ENCODE measurements at regions not wholly inside any gene's neighbourhood (a gene's known extent, or its start where the extent isn't known, plus 50 kb on each side); places are given as distances from the start of the nearest gene placed in this dataset.

- Mint-ChIP-seq H3K4me1 (no peaks in the 10 kb centered on the region), H3K4me3 (no peak overlapping the region), H3K36me3 (ENCODE audit: insufficient read depth) (no peaks in the 10 kb centered on the region), H3K9me3 (no peaks in the 10 kb centered on the region), H3K27ac (ENCODE audit: low read depth) (no peak overlapping the region), H3K27me3 (no peaks in the 10 kb centered on the region)
- no peak for DNase-seq (ENCODE audit: low spot score in 2 of 2)
- no peak for ATAC-seq (replicated peaks; ENCODE audit: extremely low read depth, poor library complexity, severe bottlenecking)
Observed at GRCh38 chr3:109930582-109930981, 593.2 kb upstream of the DPPA4 start.

GRCh38 chr3:109933576-109933975 is 596.2 kb upstream of the DPPA4 start:
- Mint-ChIP-seq H3K9me3 (no peaks in the 10 kb centered on the region), H3K4me3 (no peak overlapping the region), H3K36me3 (ENCODE audit: insufficient read depth) (no peaks in the 10 kb centered on the region), H3K27ac (ENCODE audit: low read depth) (no peak overlapping the region), H3K27me3 (peaks cover 9% of the 10 kb centered on the region), H3K4me1 (no peaks in the 10 kb centered on the region)
- ATAC-seq (replicated peaks; ENCODE audit: extremely low read depth, poor library complexity, severe bottlenecking): no peak
- DNase-seq (ENCODE audit: low spot score in 2 of 2): no peak

GRCh38 chr3:109939817-109940216 is 602.5 kb upstream of the DPPA4 start:
- H3K4me3 Mint-ChIP-seq: no peak overlapping the region
- peaks cover 9% of the 10 kb centered on the region for H3K27me3 Mint-ChIP-seq
- no peaks in the 10 kb centered on the region for H3K4me1 Mint-ChIP-seq
- DNase-seq (ENCODE audit: low spot score in 2 of 2) (no peak), ATAC-seq (replicated peaks; ENCODE audit: extremely low read depth, poor library complexity, severe bottlenecking) (no peak)
- no peaks in the 10 kb centered on the region for H3K9me3 Mint-ChIP-seq
- no peaks in the 10 kb centered on the region for H3K36me3 Mint-ChIP-seq (ENCODE audit: insufficient read depth)
- no peak overlapping the region for H3K27ac Mint-ChIP-seq (ENCODE audit: low read depth)

- Mint-ChIP-seq H3K4me3 (no peak overlapping the region), H3K9me3 (no peaks in the 10 kb centered on the region), H3K27me3 (no peaks in the 10 kb centered on the region), H3K4me1 (no peaks in the 10 kb centered on the region), H3K27ac (ENCODE audit: low read depth) (no peak overlapping the region), H3K36me3 (ENCODE audit: insufficient read depth) (no peaks in the 10 kb centered on the region)
- no peak for DNase-seq (ENCODE audit: low spot score in 2 of 2)
- ATAC-seq (replicated peaks; ENCODE audit: extremely low read depth, poor library complexity, severe bottlenecking): no peak
Observed at GRCh38 chr3:109943181-109943580, 605.8 kb upstream of the DPPA4 start.

- Mint-ChIP-seq H3K4me1 (no peaks in the 10 kb centered on the region), H3K27ac (ENCODE audit: low read depth) (no peak overlapping the region)
Observed at GRCh38 chr3:109944836-109945235, 607.5 kb upstream of the DPPA4 start.

GRCh38 chr3:109952924-109953323 is 615.6 kb upstream of the DPPA4 start:
- no peak overlapping the region for H3K4me3 Mint-ChIP-seq
- H3K27ac Mint-ChIP-seq (ENCODE audit: low read depth): no peak overlapping the region
- ATAC-seq (replicated peaks; ENCODE audit: extremely low read depth, poor library complexity, severe bottlenecking) (no peak), DNase-seq (ENCODE audit: low spot score in 2 of 2) (no peak)
- H3K36me3 Mint-ChIP-seq (ENCODE audit: insufficient read depth): no peaks in the 10 kb centered on the region
- H3K27me3 Mint-ChIP-seq: no peaks in the 10 kb centered on the region
- no peaks in the 10 kb centered on the region for H3K9me3 Mint-ChIP-seq
- no peaks in the 10 kb centered on the region for H3K4me1 Mint-ChIP-seq

More at GRCh38 chr3:109944836-109945235, 607.5 kb upstream of the DPPA4 start:
- no peak for ATAC-seq (replicated peaks; ENCODE audit: extremely low read depth, poor library complexity, severe bottlenecking)
- Mint-ChIP-seq H3K36me3 (ENCODE audit: insufficient read depth) (no peaks in the 10 kb centered on the region), H3K27me3 (no peaks in the 10 kb centered on the region), H3K4me3 (no peak overlapping the region), H3K9me3 (no peaks in the 10 kb centered on the region)
- no peak for DNase-seq (ENCODE audit: low spot score in 2 of 2)

- DNase-seq (ENCODE audit: low spot score in 2 of 2) (no peak), ATAC-seq (replicated peaks; ENCODE audit: extremely low read depth, poor library complexity, severe bottlenecking) (no peak)
- no peaks in the 10 kb centered on the region for H3K36me3 Mint-ChIP-seq (ENCODE audit: insufficient read depth)
- no peak overlapping the region for H3K27ac Mint-ChIP-seq (ENCODE audit: low read depth)
- no peaks in the 10 kb centered on the region for H3K27me3 Mint-ChIP-seq
- no peaks in the 10 kb centered on the region for H3K4me1 Mint-ChIP-seq
- H3K9me3 Mint-ChIP-seq: no peaks in the 10 kb centered on the region
- no peak overlapping the region for H3K4me3 Mint-ChIP-seq
Observed at GRCh38 chr3:109963831-109964230, 626.5 kb upstream of the DPPA4 start.

GRCh38 chr3:109973733-109974132 is 636.4 kb upstream of the DPPA4 start:
- Mint-ChIP-seq H3K27ac (ENCODE audit: low read depth) (no peak overlapping the region), H3K4me3 (no peak overlapping the region), H3K36me3 (ENCODE audit: insufficient read depth) (no peaks in the 10 kb centered on the region), H3K4me1 (no peaks in the 10 kb centered on the region), H3K9me3 (peaks cover 5% of the 10 kb centered on the region), H3K27me3 (no peaks in the 10 kb centered on the region)
- no peak for ATAC-seq (replicated peaks; ENCODE audit: extremely low read depth, poor library complexity, severe bottlenecking)
- no peak for DNase-seq (ENCODE audit: low spot score in 2 of 2)

- no peak overlapping the region for H3K4me3 Mint-ChIP-seq
- no peaks in the 10 kb centered on the region for H3K27me3 Mint-ChIP-seq
- H3K27ac Mint-ChIP-seq (ENCODE audit: low read depth): no peak overlapping the region
- H3K36me3 Mint-ChIP-seq (ENCODE audit: insufficient read depth): no peaks in the 10 kb centered on the region
- H3K9me3 Mint-ChIP-seq: peaks cover 5% of the 10 kb centered on the region
- no peak for DNase-seq (ENCODE audit: low spot score in 2 of 2)
- H3K4me1 Mint-ChIP-seq: no peaks in the 10 kb centered on the region
- ATAC-seq (replicated peaks; ENCODE audit: extremely low read depth, poor library complexity, severe bottlenecking): no peak
Observed at GRCh38 chr3:109977897-109978296, 640.6 kb upstream of the DPPA4 start.

- H3K9me3 Mint-ChIP-seq: no peaks in the 10 kb centered on the region
- no peak overlapping the region for H3K4me3 Mint-ChIP-seq
- no peaks in the 10 kb centered on the region for H3K27me3 Mint-ChIP-seq
- DNase-seq (ENCODE audit: low spot score in 2 of 2): no peak
- no peaks in the 10 kb centered on the region for H3K4me1 Mint-ChIP-seq
- no peak for ATAC-seq (replicated peaks; ENCODE audit: extremely low read depth, poor library complexity, severe bottlenecking)
- no peak overlapping the region for H3K27ac Mint-ChIP-seq (ENCODE audit: low read depth)
- H3K36me3 Mint-ChIP-seq (ENCODE audit: insufficient read depth): no peaks in the 10 kb centered on the region
Observed at GRCh38 chr3:109982201-109982600, 644.9 kb upstream of the DPPA4 start.

GRCh38 chr3:109984976-109985375 is 647.6 kb upstream of the DPPA4 start:
- Mint-ChIP-seq H3K4me1 (no peaks in the 10 kb centered on the region), H3K27ac (ENCODE audit: low read depth) (no peak overlapping the region), H3K4me3 (no peak overlapping the region), H3K36me3 (ENCODE audit: insufficient read depth) (no peaks in the 10 kb centered on the region), H3K27me3 (no peaks in the 10 kb centered on the region), H3K9me3 (no peaks in the 10 kb centered on the region)
- ATAC-seq (replicated peaks; ENCODE audit: extremely low read depth, poor library complexity, severe bottlenecking) (no peak), DNase-seq (ENCODE audit: low spot score in 2 of 2) (no peak)

GRCh38 chr3:109985943-109986555 is 648.7 kb upstream of the DPPA4 start:
- H3K9me3 Mint-ChIP-seq: no peaks in the 10 kb centered on the region
- no peaks in the 10 kb centered on the region for H3K4me1 Mint-ChIP-seq
- no peak overlapping the region for H3K4me3 Mint-ChIP-seq
- H3K36me3 Mint-ChIP-seq (ENCODE audit: insufficient read depth): no peaks in the 10 kb centered on the region
- no peak for ATAC-seq (replicated peaks; ENCODE audit: extremely low read depth, poor library complexity, severe bottlenecking)
- H3K27me3 Mint-ChIP-seq: no peaks in the 10 kb centered on the region
- H3K27ac Mint-ChIP-seq (ENCODE audit: low read depth): no peak overlapping the region
- DNase-seq (ENCODE audit: low spot score in 2 of 2): no peak

GRCh38 chr3:109994853-109995252 is 657.5 kb upstream of the DPPA4 start:
- Mint-ChIP-seq H3K4me1 (peaks cover 6% of the 10 kb centered on the region), H3K4me3 (no peak overlapping the region), H3K27ac (ENCODE audit: low read depth) (no peak overlapping the region), H3K9me3 (peaks cover 8% of the 10 kb centered on the region), H3K36me3 (ENCODE audit: insufficient read depth) (no peaks in the 10 kb centered on the region), H3K27me3 (no peaks in the 10 kb centered on the region)
- DNase-seq (ENCODE audit: low spot score in 2 of 2) (no peak), ATAC-seq (replicated peaks; ENCODE audit: extremely low read depth, poor library complexity, severe bottlenecking) (no peak)

GRCh38 chr3:109995377-109995776 is 658.0 kb upstream of the DPPA4 start:
- no peak for ATAC-seq (replicated peaks; ENCODE audit: extremely low read depth, poor library complexity, severe bottlenecking)
- peaks cover 6% of the 10 kb centered on the region for H3K4me1 Mint-ChIP-seq
- no peak overlapping the region for H3K4me3 Mint-ChIP-seq
- H3K36me3 Mint-ChIP-seq (ENCODE audit: insufficient read depth): peaks cover 2% of the 10 kb centered on the region
- H3K27me3 Mint-ChIP-seq: no peaks in the 10 kb centered on the region
- H3K9me3 Mint-ChIP-seq: peaks cover 12% of the 10 kb centered on the region
- no peak for DNase-seq (ENCODE audit: low spot score in 2 of 2)
- no peak overlapping the region for H3K27ac Mint-ChIP-seq (ENCODE audit: low read depth)

All from central memory CD8-positive, alpha-beta T cell (primary cell).